Subcutaneous abdominal adipose tissue (tissue), 5 donors: ENCODE measurements at regions not wholly inside any gene's neighbourhood (a gene's known extent, or its start where the extent isn't known, plus 50 kb on each side); places are given as distances from the start of the nearest gene placed in this dataset.

Source experiments
- H3K27ac ChIP-seq: one replicate; pipeline ENCODE4 v1.7.0; 2013; ENCODE audit warnings: low read depth, mild to moderate bottlenecking, inconsistent platforms, low read length, moderate library complexity
- H3K27me3 ChIP-seq, 5 donors: one replicate each; pipeline ENCODE4 v1.7.0; 2013; ENCODE audit warnings: low read length in 5 of 5, inconsistent platforms in 1 of 5; ENCODE audit not compliant: control insufficient read depth in 5 of 5, insufficient read depth in 4 of 5
- H3K36me3 ChIP-seq, 5 donors: one replicate each; pipeline ENCODE4 v1.7.0; 2013; ENCODE audit warnings: low read length in 5 of 5; ENCODE audit not compliant: control insufficient read depth in 5 of 5, insufficient read depth in 5 of 5
- H3K4me1 ChIP-seq, 5 donors: one replicate each; pipeline ENCODE4 v1.7.0; 2013; ENCODE audit warnings: low read length in 5 of 5, mild to moderate bottlenecking in 3 of 5, moderate library complexity in 1 of 5; ENCODE audit not compliant: control insufficient read depth in 5 of 5, insufficient read depth in 5 of 5
- H3K4me3 ChIP-seq, 5 donors: one replicate each; pipeline ENCODE4 v1.7.0; 2013; ENCODE audit warnings: low read length in 5 of 5, low read depth in 1 of 5
- H3K9ac ChIP-seq, 5 donors: one replicate each; pipeline ENCODE4 v1.7.0; 2013; ENCODE audit warnings: low read length in 5 of 5, mild to moderate bottlenecking in 4 of 5, moderate library complexity in 3 of 5
- H3K9me3 ChIP-seq, 5 donors: one replicate each; pipeline ENCODE4 v1.7.0; 2013; ENCODE audit warnings: low read length in 5 of 5; ENCODE audit not compliant: control insufficient read depth in 5 of 5
- donor health status: healthy.
- donor health status: healthy.
- donor health status: healthy.
- donor health status: healthy.
- donor health status: healthy.

- Histone ChIP-seq H3K27ac (no peak overlapping the region), H3K9me3 (no peaks in the 10 kb centered on the region), H3K36me3 (no peaks in the 10 kb centered on the region), H3K4me1 (peaks cover 0 to 5% (median 3%) of the 10 kb centered on the region in 5 donors), H3K27me3 (peaks cover 0 to 7% (median 5%) of the 10 kb centered on the region in 5 donors), H3K9ac (no peak overlapping the region), H3K4me3 (no peak overlapping the region)
These were observed 51.1 kb upstream of the OLIG2 start for GRCh38 chr21:32974653-32975052.

GRCh38 chr21:32975811-32976431 is 49.8 kb upstream of the OLIG2 start:
- Histone ChIP-seq H3K4me1 (peaks cover 0 to 5% (median 3%) of the 10 kb centered on the region in 5 donors), H3K36me3 (no peaks in the 10 kb centered on the region), H3K27me3 (peaks cover 0 to 7% (median 6%) of the 10 kb centered on the region in 5 donors), H3K4me3 (no peak overlapping the region), H3K27ac (no peak overlapping the region), H3K9ac (no peak overlapping the region), H3K9me3 (no peaks in the 10 kb centered on the region)
